Daoy (cell line): ENCODE measurements at regions not wholly inside any gene's neighbourhood (a gene's known extent, or its start where the extent isn't known, plus 50 kb on each side); places are given as distances from the start of the nearest gene placed in this dataset.
A peak's percentile ranks its signal among the peaks of the same experiment; 100 is the strongest.

Experiments
- DNase-seq: peaks from one replicate; pipeline ENCODE4 v3.0.0-alpha.2; 2015; ENCODE audit warnings: low read depth

- DNase-seq: no peak
These were observed 122.0 kb upstream of the AHR start for GRCh38 chr7:17176371-17177032.

GRCh38 chr7:17178545-17178944 lies 119.9 kb upstream of the AHR start:
- DNase-seq: no peak

GRCh38 chr7:17181482-17181881 lies 117.0 kb upstream of the AHR start:
- no peak for DNase-seq

GRCh38 chr7:17183630-17184328 lies 114.7 kb upstream of the AHR start:
- DNase-seq: no peak

- peak; percentile 10 for DNase-seq
These were observed 113.4 kb upstream of the AHR start for GRCh38 chr7:17184805-17185689.

- DNase-seq: peak; percentile 87
These were observed 112.8 kb upstream of the AHR start for GRCh38 chr7:17185690-17186070.

GRCh38 chr7:17186745-17187530 lies 111.5 kb upstream of the AHR start:
- DNase-seq: no peak

- no peak for DNase-seq
These were observed 103.8 kb upstream of the AHR start for GRCh38 chr7:17194656-17195055.

- no peak for DNase-seq
These were observed 102.9 kb upstream of the AHR start for GRCh38 chr7:17195576-17195975.

GRCh38 chr7:17205910-17206309 lies 92.5 kb upstream of the AHR start:
- DNase-seq: no peak

GRCh38 chr7:17206349-17206905 lies 92.0 kb upstream of the AHR start:
- DNase-seq: peak; percentile 41

GRCh38 chr7:17207220-17207619 lies 91.2 kb upstream of the AHR start:
- peak; percentile 58 for DNase-seq

- no peak for DNase-seq
These were observed 89.4 kb upstream of the AHR start for GRCh38 chr7:17209101-17209500.

GRCh38 chr7:17211307-17211836 lies 87.1 kb upstream of the AHR start:
- DNase-seq: no peak

- no peak for DNase-seq
These were observed 86.3 kb upstream of the AHR start for GRCh38 chr7:17212188-17212587.

- no peak for DNase-seq
These were observed 70.5 kb upstream of the AHR start for GRCh38 chr7:17227766-17228490.

- no peak for DNase-seq
These were observed 69.2 kb upstream of the AHR start for GRCh38 chr7:17229228-17229627.

GRCh38 chr7:17230099-17230807 lies 68.2 kb upstream of the AHR start:
- no peak for DNase-seq

GRCh38 chr7:17233603-17234002 lies 64.8 kb upstream of the AHR start:
- DNase-seq: no peak

GRCh38 chr7:17234030-17234397 lies 64.4 kb upstream of the AHR start:
- peak; percentile 70 for DNase-seq
